H1 (cell line): ENCODE measurements at regions not wholly inside any gene's neighbourhood (a gene's known extent, or its start where the extent isn't known, plus 50 kb on each side); places are given as distances from the start of the nearest gene placed in this dataset.

Experiments
- BACH1 ChIP-seq: IDR thresholded peaks from 2 replicates; pipeline ENCODE4 v1.6.1; 2012; ENCODE audit warnings: low read length, improper control_type of control experiment
- BCL11A ChIP-seq, 2 experiments: IDR thresholded peaks; one replicate each; pipeline ENCODE4 v1.6.1; 2011; ENCODE audit warnings: low read depth in 2 of 2, low read length in 2 of 2, mild to moderate bottlenecking in 2 of 2
- JUND ChIP-seq: IDR thresholded peaks from 2 replicates; pipeline ENCODE4 v1.6.1; 2011; ENCODE audit warnings: mild to moderate bottlenecking, improper control_type of control experiment, low read length
- KDM4A ChIP-seq: IDR thresholded peaks from one replicate; pipeline ENCODE4 v1.7.1; 2012; ENCODE audit warnings: low read depth, mild to moderate bottlenecking, moderate library complexity, low read length, inconsistent platforms; ENCODE audit not compliant: severe bottlenecking
- YY1 ChIP-seq: IDR thresholded peaks from 2 replicates; pipeline ENCODE4 v1.6.1; 2011; ENCODE audit warnings: low read depth, mild to moderate bottlenecking, low read length

- no peak for TF ChIP-seq BACH1
- TF ChIP-seq BCL11A (IDR thresholded peaks at IDR 0.05; ENCODE audit: low read depth in 2 of 2, low read length in 2 of 2), result no peak
- no peak for TF ChIP-seq JUND
- no peak for TF ChIP-seq KDM4A
- TF ChIP-seq YY1, result no peak
Measured at GRCh38 chr7:84857336-84857735, 329.5 kb downstream of the SEMA3D start (continued).
